ENCODE measurements at regions not wholly inside any gene's neighbourhood (a gene's known extent, or its start where the extent isn't known, plus 50 kb on each side); places are given as distances from the start of the nearest gene placed in this dataset.

DNA sequence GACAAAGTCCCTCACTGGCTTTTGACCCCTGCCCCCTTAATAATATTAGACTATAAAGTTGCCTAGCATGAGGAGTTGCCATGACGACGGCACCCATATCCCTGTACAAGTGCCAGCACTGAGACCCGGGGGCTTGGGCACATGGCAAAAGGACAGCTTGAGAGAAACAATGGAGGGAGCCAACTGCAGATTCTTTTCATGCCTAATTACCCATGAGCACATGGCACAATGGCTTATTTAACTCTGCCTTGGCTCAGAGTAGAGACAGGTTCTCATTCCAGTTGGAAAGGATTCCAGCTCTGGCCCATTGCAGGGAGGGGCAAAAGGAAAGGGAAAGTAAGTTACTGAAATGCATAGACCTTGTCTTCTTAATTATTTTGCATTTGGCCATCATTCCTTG, 261.2 kb upstream of the UBASH3B start:
- Histone ChIP-seq H3K4me2 (ENCODE audit: insufficient read depth in 1 of 2, low read depth in 2 of 2, low read length in 2 of 2) (no peak overlapping the region), H4K20me1 (replicated peaks in 1 of 2; ENCODE audit: control insufficient read depth in 1 of 2, insufficient read depth in 2 of 2, low read length in 2 of 2) (no peaks in the 10 kb centered on the region), H4K5ac (ENCODE audit: insufficient read length, low read depth, low read length) (no peak overlapping the region), H3K23me2 (ENCODE audit: low read depth, low read length) (no peaks in the 10 kb centered on the region), H3K4ac (replicated peaks; ENCODE audit: insufficient read length, low read depth, low read length) (no peak overlapping the region), H2AFZ (ENCODE audit: low read length) (no peak overlapping the region), H3K18ac (ENCODE audit: extremely low read depth, low read length) (no peak overlapping the region), H3K9me3 (ENCODE audit: insufficient read depth in 2 of 2, low read depth in 1 of 2, low read length in 1 of 2) (no peaks in the 10 kb centered on the region), H2BK5ac (ENCODE audit: low read depth, low read length) (no peak overlapping the region), H3K79me1 (ENCODE audit: low read depth, low read length) (no peaks in the 10 kb centered on the region), H3K14ac (ENCODE audit: insufficient read length) (no peak overlapping the region), H4K91ac (replicated peaks; ENCODE audit: insufficient read length, low read length) (no peak overlapping the region), H2AK5ac (ENCODE audit: low read depth, low read length) (no peak overlapping the region), H3K79me2 (ENCODE audit: control insufficient read depth in 1 of 2, insufficient read depth in 2 of 2, low read length in 2 of 2) (no peaks in the 10 kb centered on the region), H2BK20ac (ENCODE audit: low read length) (no peak overlapping the region), H3K36me3 (ENCODE audit: control insufficient read depth in 2 of 4, insufficient read depth in 4 of 4, low read length in 3 of 4) (no peaks in the 10 kb centered on the region; a peak in 1 of 8 replicates), H3K4me1 (replicated peaks in 1 of 4; ENCODE audit: control insufficient read depth in 3 of 4, insufficient read depth in 4 of 4, low read length in 3 of 4) (no peaks in the 10 kb centered on the region), H2BK12ac (ENCODE audit: low read depth, low read length) (no peak overlapping the region), H3K56ac (replicated peaks; ENCODE audit: insufficient read length, low read depth, low read length) (no peak overlapping the region), H3K27me3 (replicated peaks in 1 of 4; ENCODE audit: control insufficient read depth in 3 of 4, extremely low read depth in 1 of 4, insufficient read depth in 3 of 4, low read length in 3 of 4) (no peaks in the 10 kb centered on the region), H2BK15ac (ENCODE audit: low read length) (no peak overlapping the region), H3K4me3 (ENCODE audit: extremely low read depth in 1 of 4, insufficient read depth in 2 of 4, low read depth in 3 of 4, low read length in 4 of 4) (no peak overlapping the region), H4K8ac (ENCODE audit: extremely low read depth, insufficient read depth, low read length) (no peak overlapping the region), H3K23ac (ENCODE audit: insufficient read length) (no peak overlapping the region), H3K27ac (ENCODE audit: low read depth, low read length) (no peak overlapping the region), H3K9ac (replicated peaks in 1 of 4; ENCODE audit: extremely low read depth in 1 of 4, low read depth in 3 of 4, low read length in 3 of 4) (no peak overlapping the region), H2BK120ac (replicated peaks; ENCODE audit: low read depth, low read length) (no peak overlapping the region)
- CTCF ChIA-PET (ENCODE audit: partially characterized antibody) = no interaction called here
- FAIRE-seq = no peak
- no peak for DNase-seq (ENCODE audit: low read depth in 1 of 2, low spot score in 2 of 2)
- TF ChIP-seq TBP (IDR thresholded peaks at IDR 0.05; ENCODE audit: low read depth, low read length) (no peak), EZH2 (IDR thresholded peaks at IDR 0.05; ENCODE audit: low read depth, low read length, severe bottlenecking) (no peak), YY1 (IDR thresholded peaks at IDR 0.05; ENCODE audit: low read depth, low read length) (no peak), RFX5 (IDR thresholded peaks at IDR 0.05; ENCODE audit: borderline replicate concordance, low read depth, low read length) (no peak), EP300 (IDR thresholded peaks at IDR 0.05; ENCODE audit: borderline replicate concordance in 1 of 2, low read depth in 2 of 2, low read length in 2 of 2) (no peak)
- 83% methylated on average over 3 of the region's 3 CpGs; no CpG with 5 or more reads in 1 of the 2 experiments for WGBS, 2 experiments (ENCODE audit: extremely low coverage in 1 of 2, insufficient coverage in 1 of 2, insufficient read length in 1 of 2, insufficient replicate concordance in 2 of 2, low coverage in 1 of 2, low lambda C conversion rate in 2 of 2, missing lambda C conversion rate in 1 of 2)
- POLR2A ChIA-PET (ENCODE audit: partially characterized antibody) = no interaction called here

All from H1 (cell line).